ENCODE measurements at regions not wholly inside any gene's neighbourhood (a gene's known extent, or its start where the extent isn't known, plus 50 kb on each side); places are given as distances from the start of the nearest gene placed in this dataset.
A peak's percentile ranks its signal among the peaks of the same experiment; 100 is the strongest.

- no peak for DNase-seq (ENCODE audit: low read depth)
- H3K4me3 ChIP-seq (ENCODE audit: low read depth, low read length) = no peak overlapping the region
- no peak for TF ChIP-seq CTCF (IDR thresholded peaks at IDR 0.05; ENCODE audit: low read depth, low read length, missing control alignments)
- in situ Hi-C loops (cut with HindIII; ENCODE audit: low sequenced_read_pairs) = no loop called here
Observed at GRCh38 chr2:60662781-60663180, 93.3 kb upstream of the PAPOLG start.

DNA sequence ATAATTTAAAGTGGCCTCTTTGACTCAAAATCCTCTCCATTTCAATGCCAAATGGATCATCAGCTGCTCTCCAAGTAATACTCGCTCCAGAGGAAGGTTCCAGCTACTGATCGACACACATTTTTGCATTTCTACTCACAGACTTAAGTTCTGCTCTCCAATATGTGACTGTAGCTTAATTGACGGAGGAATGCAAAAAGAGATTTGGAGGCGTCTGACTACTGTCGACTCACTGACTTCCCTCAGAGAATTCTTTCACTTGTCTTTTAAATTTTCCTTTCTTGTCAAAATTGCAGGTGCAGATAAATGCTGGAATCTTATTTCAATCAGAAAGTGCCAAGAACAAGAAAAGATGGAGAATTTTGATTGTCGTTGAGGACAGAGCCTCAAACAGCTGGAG lies 84.1 kb upstream of the PAPOLG start:
- TF ChIP-seq CTCF (IDR thresholded peaks at IDR 0.05; ENCODE audit: low read depth, low read length, missing control alignments) = no peak
- no peak for DNase-seq (ENCODE audit: low read depth)
- in situ Hi-C loops (cut with HindIII; ENCODE audit: low sequenced_read_pairs) = no loop called here
- no peak overlapping the region for H3K4me3 ChIP-seq (ENCODE audit: low read depth, low read length)

DNA sequence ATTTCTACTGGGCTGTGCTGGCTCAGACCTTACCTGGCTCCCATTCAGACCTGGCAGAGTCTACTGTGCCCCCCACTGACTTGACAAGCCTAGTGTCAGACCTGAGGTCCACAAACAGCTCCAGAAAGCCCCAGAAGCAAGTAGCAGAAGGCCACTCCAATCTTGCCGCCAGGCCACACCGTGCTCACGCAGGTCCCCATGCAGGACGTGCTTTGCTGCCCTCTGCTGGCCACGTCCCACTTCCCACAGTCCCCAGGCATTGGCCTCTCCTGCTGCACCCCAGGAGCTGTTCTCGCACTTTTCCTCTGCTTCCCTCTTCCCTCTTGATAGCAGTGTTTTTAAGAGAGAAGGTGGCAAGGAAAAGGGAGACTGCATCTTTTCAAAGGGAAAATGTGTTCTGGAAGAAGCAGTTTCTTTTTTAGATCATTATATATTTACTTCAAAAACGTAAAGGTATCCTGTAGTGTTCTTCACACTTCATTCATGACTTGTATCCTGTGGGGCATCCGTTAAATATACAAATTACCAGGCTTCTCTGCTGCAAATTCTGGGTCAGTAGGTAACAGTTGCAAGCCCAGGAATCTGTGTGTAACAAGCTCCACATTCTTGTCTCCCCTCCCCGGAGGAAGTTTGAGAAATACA lies 81.4 kb upstream of the PAPOLG start:
- H3K4me3 ChIP-seq (ENCODE audit: low read depth, low read length) = no peak overlapping the region
- in situ Hi-C loops (cut with HindIII; ENCODE audit: low sequenced_read_pairs) = no loop called here
- DNase-seq (ENCODE audit: low read depth) = peak; percentile 39
- peak; percentile 97 for TF ChIP-seq CTCF (IDR thresholded peaks at IDR 0.05; ENCODE audit: low read depth, low read length, missing control alignments)

DNA sequence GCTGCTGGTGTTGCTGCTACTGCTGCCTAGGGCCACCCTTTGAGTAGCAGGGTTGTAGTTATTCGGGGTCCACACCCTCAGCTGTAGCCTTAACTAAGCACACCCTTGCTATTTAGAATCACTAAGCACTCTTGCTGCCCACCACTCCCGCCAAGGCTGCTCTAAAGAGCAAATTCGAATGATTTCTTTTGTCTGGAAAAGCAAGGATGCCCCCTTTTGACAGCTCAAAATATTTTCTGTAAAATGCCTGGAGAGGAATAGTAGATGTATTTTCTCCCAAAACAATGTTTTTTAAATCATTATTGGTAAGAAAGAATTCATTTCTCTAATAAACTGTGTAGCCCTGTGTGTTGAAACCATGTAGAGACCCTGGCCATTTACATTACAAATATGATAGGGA lies 80.8 kb upstream of the PAPOLG start:
- no peak overlapping the region for H3K4me3 ChIP-seq (ENCODE audit: low read depth, low read length)
- TF ChIP-seq CTCF (IDR thresholded peaks at IDR 0.05; ENCODE audit: low read depth, low read length, missing control alignments) = no peak
- in situ Hi-C loops (cut with HindIII; ENCODE audit: low sequenced_read_pairs) = no loop called here
- no peak for DNase-seq (ENCODE audit: low read depth)

DNA sequence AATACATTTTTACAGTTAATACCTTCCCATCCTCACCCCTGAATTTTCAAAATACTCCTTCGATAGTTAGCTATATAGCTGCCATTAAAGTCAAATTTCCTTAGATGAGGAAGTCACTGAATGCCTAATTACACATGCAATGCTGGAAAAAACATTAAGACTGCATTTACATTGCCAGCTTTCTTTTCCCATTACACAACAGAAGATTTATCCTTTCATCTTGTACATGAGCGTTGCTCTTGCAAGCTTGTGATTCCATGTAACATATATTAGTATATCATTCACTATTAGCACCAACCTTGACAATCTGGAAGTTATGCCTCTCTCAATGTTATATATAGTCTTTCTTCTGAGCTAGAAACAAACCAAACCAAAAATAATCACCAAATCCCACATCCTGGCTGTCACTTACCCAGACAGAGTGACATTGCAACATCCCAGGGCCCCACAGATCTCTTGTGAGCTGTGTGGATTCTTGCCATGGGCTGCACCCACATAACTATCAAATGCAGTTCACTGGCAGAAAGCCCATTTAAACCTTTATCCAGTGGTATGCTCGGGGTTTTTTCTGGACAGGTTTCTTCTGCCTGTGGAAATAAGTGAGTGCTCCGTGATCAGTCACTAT lies 79.2 kb upstream of the PAPOLG start:
- no peak for DNase-seq (ENCODE audit: low read depth)
- TF ChIP-seq CTCF (IDR thresholded peaks at IDR 0.05; ENCODE audit: low read depth, low read length, missing control alignments) = no peak
- in situ Hi-C loops (cut with HindIII; ENCODE audit: low sequenced_read_pairs) = no loop called here
- no peak overlapping the region for H3K4me3 ChIP-seq (ENCODE audit: low read depth, low read length)

DNA sequence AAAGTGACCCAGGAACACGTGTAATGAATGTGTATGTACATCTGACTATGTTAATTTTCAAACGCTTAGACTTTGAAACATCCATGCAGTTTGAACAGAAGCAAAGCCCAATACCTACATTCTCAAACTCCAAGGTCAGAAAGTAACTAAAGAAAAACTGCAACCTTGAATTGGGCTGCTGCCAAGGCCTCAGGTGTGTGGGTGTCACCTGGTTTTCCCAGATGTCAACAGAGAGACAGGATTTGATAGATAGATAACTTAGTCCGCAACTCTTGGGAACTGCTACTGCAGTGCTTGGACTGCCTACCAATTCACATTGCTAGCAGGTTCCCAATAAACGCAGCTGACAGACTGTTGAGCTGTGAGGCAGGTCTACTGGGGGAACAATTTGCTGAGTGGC lies 78.7 kb upstream of the PAPOLG start:
- in situ Hi-C loops (cut with HindIII; ENCODE audit: low sequenced_read_pairs) = no loop called here
- no peak for DNase-seq (ENCODE audit: low read depth)
- TF ChIP-seq CTCF (IDR thresholded peaks at IDR 0.05; ENCODE audit: low read depth, low read length, missing control alignments) = no peak

More for the DNA sequence above, 78.7 kb upstream of the PAPOLG start:
- H3K4me3 ChIP-seq (ENCODE audit: low read depth, low read length) = no peak overlapping the region

Measured in astrocyte of the cerebellum (primary cell).